Sciatic nerve (tissue), 2 donors: ENCODE measurements at regions not wholly inside any gene's neighbourhood (a gene's known extent, or its start where the extent isn't known, plus 50 kb on each side); places are given as distances from the start of the nearest gene placed in this dataset.

Experiments used
- ATAC-seq: fragments of 200-7000 bp; cut with Tn5 transposase; one replicate; pipeline ENCODE4 v1.9.1; 2020; ENCODE audit warnings: mild to moderate bottlenecking, moderate library complexity
- DNase-seq: peaks from one replicate; pipeline ENCODE4 v3.0.0-alpha.2; 2020; ENCODE audit warnings: low spot score
- intact Hi-C: fragments of 100-400 bp; cut with DNase I; formaldehyde crosslinking; loops from one replicate; pipeline ENCODE4 v1.14.2; 2022
- donor health status: DM: no; HTN: no; CAD: no.
- donor health status: DM: no; HTN: no; CAD: no.

- intact Hi-C loops = no loop called here
- ATAC-seq (no peak), DNase-seq (no peak)
Observed at GRCh38 chr5:91898898-91899297, 515.8 kb upstream of the ARRDC3 start.

GRCh38 chr5:91898019-91898418 is 514.9 kb upstream of the ARRDC3 start:
- intact Hi-C loops = no loop called here
- no peak for DNase-seq
- no peak for ATAC-seq

GRCh38 chr5:91888810-91889209 is 505.7 kb upstream of the ARRDC3 start:
- intact Hi-C loops = no loop called here
- no peak for ATAC-seq
- DNase-seq = no peak

- no peak for DNase-seq
- no peak for ATAC-seq
- intact Hi-C loops = no loop called here
Observed at GRCh38 chr5:91885291-91886265, 502.5 kb upstream of the ARRDC3 start.

- DNase-seq (no peak), ATAC-seq (no peak)
- intact Hi-C loops = no loop called here
Observed at GRCh38 chr5:91884036-91884435, 500.9 kb upstream of the ARRDC3 start.

GRCh38 chr5:91875196-91875779 is 492.2 kb upstream of the ARRDC3 start:
- ATAC-seq (no peak), DNase-seq (no peak)
- intact Hi-C loops = no loop called here

- ATAC-seq (no peak), DNase-seq (no peak)
- intact Hi-C loops = no loop called here
Observed at GRCh38 chr5:91867799-91868198, 484.7 kb upstream of the ARRDC3 start.

- intact Hi-C loops = no loop called here
- DNase-seq = no peak
Observed at GRCh38 chr5:91865915-91866314, 482.8 kb upstream of the ARRDC3 start.

GRCh38 chr5:91864962-91865361 is 481.8 kb upstream of the ARRDC3 start:
- intact Hi-C loops = no loop called here
- ATAC-seq (no peak), DNase-seq (no peak)

More at GRCh38 chr5:91865915-91866314, 482.8 kb upstream of the ARRDC3 start:
- no peak for ATAC-seq

GRCh38 chr5:91851670-91852069 is 468.6 kb upstream of the ARRDC3 start:
- ATAC-seq (no peak), DNase-seq (no peak)
- intact Hi-C loops = no loop called here

GRCh38 chr5:91850031-91850430 is 466.9 kb upstream of the ARRDC3 start:
- ATAC-seq = no peak

GRCh38 chr5:91849069-91849468 is 466.0 kb upstream of the ARRDC3 start:
- no peak for DNase-seq
- intact Hi-C loops = no loop called here
- ATAC-seq = no peak

More at GRCh38 chr5:91850031-91850430, 466.9 kb upstream of the ARRDC3 start:
- no peak for DNase-seq
- intact Hi-C loops = no loop called here

- DNase-seq (no peak), ATAC-seq (no peak)
- intact Hi-C loops = no loop called here
Observed at GRCh38 chr5:91848453-91848852, 465.3 kb upstream of the ARRDC3 start.

GRCh38 chr5:91841423-91841822 is 458.3 kb upstream of the ARRDC3 start:
- no peak for DNase-seq
- intact Hi-C loops = no loop called here
- ATAC-seq = no peak

- no peak for DNase-seq
- ATAC-seq = no peak
- intact Hi-C loops = no loop called here
Observed at GRCh38 chr5:91840412-91840811, 457.3 kb upstream of the ARRDC3 start.

GRCh38 chr5:91839721-91840120 is 456.6 kb upstream of the ARRDC3 start:
- DNase-seq = no peak
- no peak for ATAC-seq
- intact Hi-C loops = no loop called here

GRCh38 chr5:91839233-91839632 is 456.1 kb upstream of the ARRDC3 start:
- no peak for ATAC-seq
- DNase-seq = no peak
- intact Hi-C loops = no loop called here

- DNase-seq (no peak), ATAC-seq (no peak)
- intact Hi-C loops = no loop called here
Observed at GRCh38 chr5:91830361-91830953, 447.3 kb upstream of the ARRDC3 start.

- intact Hi-C loops = no loop called here
- ATAC-seq = no peak
- no peak for DNase-seq
Observed at GRCh38 chr5:91825618-91826017, 442.5 kb upstream of the ARRDC3 start.

- intact Hi-C loops = no loop called here
- ATAC-seq (no peak), DNase-seq (no peak)
Observed at GRCh38 chr5:91824406-91824805, 441.3 kb upstream of the ARRDC3 start.
